Breast epithelium (tissue), 3 donors: ENCODE measurements at regions not wholly inside any gene's neighbourhood (a gene's known extent, or its start where the extent isn't known, plus 50 kb on each side); places are given as distances from the start of the nearest gene placed in this dataset.

ENCODE experiments used
- CTCF ChIP-seq, 3 donors: fragments of 450-650 bp; IDR thresholded peaks; one replicate each; pipeline ENCODE4 v1.5.1; 2016 to 2017; ENCODE audit warnings: antibody characterized with exemption in 3 of 3, mild to moderate bottlenecking in 3 of 3, moderate library complexity in 3 of 3
- POLR2A ChIP-seq: fragments of 450-650 bp; IDR thresholded peaks from one replicate; pipeline ENCODE4 v1.6.1; 2016; ENCODE audit warnings: antibody characterized with exemption, mild to moderate bottlenecking, moderate library complexity
- POLR2AphosphoS5 ChIP-seq, 3 donors: sonication (generic); formaldehyde crosslinking; IDR thresholded peaks; one replicate each; pipeline ENCODE4 v1.6.1; 2017; ENCODE audit warnings: antibody characterized with exemption in 3 of 3

- TF ChIP-seq CTCF (IDR thresholded peaks at IDR 0.05) (no peak), POLR2AphosphoS5 (IDR thresholded peaks at IDR 0.05) (no peak), POLR2A (no peak)
These were observed 1407.7 kb downstream of the LRFN5 start for GRCh38 chr14:43014338-43014737.
